ENCODE measurements at regions not wholly inside any gene's neighbourhood (a gene's known extent, or its start where the extent isn't known, plus 50 kb on each side); places are given as distances from the start of the nearest gene placed in this dataset.

GRCh38 chr11:28679795-28680468 is 571.7 kb downstream of the METTL15 start:
- no peak overlapping the region for H3K9ac ChIP-seq (ENCODE audit: low read length in 5 of 5)
- no peaks in the 10 kb centered on the region for H3K36me3 ChIP-seq (ENCODE audit: control insufficient read depth in 5 of 5, insufficient read depth in 5 of 5, low read length in 5 of 5)
- H3K4me1 ChIP-seq (ENCODE audit: control insufficient read depth in 5 of 5, insufficient read depth in 5 of 5, low read length in 5 of 5), result no peaks in the 10 kb centered on the region
- H3K4me3 ChIP-seq (ENCODE audit: low read depth in 1 of 5, low read length in 5 of 5), result no peak overlapping the region
- H3K9me3 ChIP-seq (ENCODE audit: control insufficient read depth in 5 of 5, low read length in 5 of 5), result no peaks in the 10 kb centered on the region
- H3K27me3 ChIP-seq (ENCODE audit: control insufficient read depth in 5 of 5, insufficient read depth in 4 of 5, low read length in 5 of 5), result no peaks in the 10 kb centered on the region
- no peak overlapping the region for H3K27ac ChIP-seq (ENCODE audit: low read depth, low read length)

- Histone ChIP-seq H3K9me3 (ENCODE audit: control insufficient read depth in 5 of 5, low read length in 5 of 5) (no peaks in the 10 kb centered on the region), H3K27me3 (ENCODE audit: control insufficient read depth in 5 of 5, insufficient read depth in 4 of 5, low read length in 5 of 5) (no peaks in the 10 kb centered on the region), H3K36me3 (ENCODE audit: control insufficient read depth in 5 of 5, insufficient read depth in 5 of 5, low read length in 5 of 5) (no peaks in the 10 kb centered on the region), H3K9ac (ENCODE audit: low read length in 5 of 5) (no peak overlapping the region), H3K4me1 (ENCODE audit: control insufficient read depth in 5 of 5, insufficient read depth in 5 of 5, low read length in 5 of 5) (no peaks in the 10 kb centered on the region), H3K27ac (ENCODE audit: low read depth, low read length) (no peak overlapping the region), H3K4me3 (ENCODE audit: low read depth in 1 of 5, low read length in 5 of 5) (no peak overlapping the region)
Measured at GRCh38 chr11:28677721-28678120, 569.5 kb downstream of the METTL15 start.

GRCh38 chr11:28675183-28675582 is 567.0 kb downstream of the METTL15 start:
- Histone ChIP-seq H3K4me3 (ENCODE audit: low read depth in 1 of 5, low read length in 5 of 5) (no peak overlapping the region), H3K4me1 (ENCODE audit: control insufficient read depth in 5 of 5, insufficient read depth in 5 of 5, low read length in 5 of 5) (no peaks in the 10 kb centered on the region), H3K27me3 (ENCODE audit: control insufficient read depth in 5 of 5, insufficient read depth in 4 of 5, low read length in 5 of 5) (no peaks in the 10 kb centered on the region), H3K36me3 (ENCODE audit: control insufficient read depth in 5 of 5, insufficient read depth in 5 of 5, low read length in 5 of 5) (no peaks in the 10 kb centered on the region), H3K9me3 (ENCODE audit: control insufficient read depth in 5 of 5, low read length in 5 of 5) (no peaks in the 10 kb centered on the region), H3K9ac (ENCODE audit: low read length in 5 of 5) (no peak overlapping the region), H3K27ac (ENCODE audit: low read depth, low read length) (no peak overlapping the region)

- H3K9ac ChIP-seq (ENCODE audit: low read length in 5 of 5), result no peak overlapping the region
- no peaks in the 10 kb centered on the region for H3K27me3 ChIP-seq (ENCODE audit: control insufficient read depth in 5 of 5, insufficient read depth in 4 of 5, low read length in 5 of 5)
- H3K36me3 ChIP-seq (ENCODE audit: control insufficient read depth in 5 of 5, insufficient read depth in 5 of 5, low read length in 5 of 5), result no peaks in the 10 kb centered on the region
- no peak overlapping the region for H3K27ac ChIP-seq (ENCODE audit: low read depth, low read length)
- H3K4me3 ChIP-seq (ENCODE audit: low read depth in 1 of 5, low read length in 5 of 5), result no peak overlapping the region
- H3K4me1 ChIP-seq (ENCODE audit: control insufficient read depth in 5 of 5, insufficient read depth in 5 of 5, low read length in 5 of 5), result no peaks in the 10 kb centered on the region
- no peaks in the 10 kb centered on the region for H3K9me3 ChIP-seq (ENCODE audit: control insufficient read depth in 5 of 5, low read length in 5 of 5)
Measured at GRCh38 chr11:28674433-28675103, 566.4 kb downstream of the METTL15 start.

- no peak overlapping the region for H3K27ac ChIP-seq (ENCODE audit: low read depth, low read length)
- no peaks in the 10 kb centered on the region for H3K27me3 ChIP-seq (ENCODE audit: control insufficient read depth in 5 of 5, insufficient read depth in 4 of 5, low read length in 5 of 5)
- H3K4me1 ChIP-seq (ENCODE audit: control insufficient read depth in 5 of 5, insufficient read depth in 5 of 5, low read length in 5 of 5), result no peaks in the 10 kb centered on the region
Measured at GRCh38 chr11:28673691-28674432, 565.7 kb downstream of the METTL15 start.

GRCh38 chr11:28671274-28671673 is 563.1 kb downstream of the METTL15 start:
- Histone ChIP-seq H3K9me3 (ENCODE audit: control insufficient read depth in 5 of 5, low read length in 5 of 5) (no peaks in the 10 kb centered on the region), H3K4me3 (ENCODE audit: low read depth in 1 of 5, low read length in 5 of 5) (no peak overlapping the region), H3K9ac (ENCODE audit: low read length in 5 of 5) (no peak overlapping the region), H3K36me3 (ENCODE audit: control insufficient read depth in 5 of 5, insufficient read depth in 5 of 5, low read length in 5 of 5) (no peaks in the 10 kb centered on the region), H3K27ac (ENCODE audit: low read depth, low read length) (no peak overlapping the region), H3K4me1 (ENCODE audit: control insufficient read depth in 5 of 5, insufficient read depth in 5 of 5, low read length in 5 of 5) (no peaks in the 10 kb centered on the region), H3K27me3 (ENCODE audit: control insufficient read depth in 5 of 5, insufficient read depth in 4 of 5, low read length in 5 of 5) (no peaks in the 10 kb centered on the region)

More at GRCh38 chr11:28673691-28674432, 565.7 kb downstream of the METTL15 start:
- Histone ChIP-seq H3K4me3 (ENCODE audit: low read depth in 1 of 5, low read length in 5 of 5) (no peak overlapping the region), H3K36me3 (ENCODE audit: control insufficient read depth in 5 of 5, insufficient read depth in 5 of 5, low read length in 5 of 5) (no peaks in the 10 kb centered on the region), H3K9me3 (ENCODE audit: control insufficient read depth in 5 of 5, low read length in 5 of 5) (no peaks in the 10 kb centered on the region), H3K9ac (ENCODE audit: low read length in 5 of 5) (no peak overlapping the region)

GRCh38 chr11:28666632-28667031 is 558.4 kb downstream of the METTL15 start:
- no peak overlapping the region for H3K9ac ChIP-seq (ENCODE audit: low read length in 5 of 5)
- H3K27ac ChIP-seq (ENCODE audit: low read depth, low read length), result no peak overlapping the region
- no peaks in the 10 kb centered on the region for H3K36me3 ChIP-seq (ENCODE audit: control insufficient read depth in 5 of 5, insufficient read depth in 5 of 5, low read length in 5 of 5)
- H3K9me3 ChIP-seq (ENCODE audit: control insufficient read depth in 5 of 5, low read length in 5 of 5), result no peaks in the 10 kb centered on the region
- H3K4me1 ChIP-seq (ENCODE audit: control insufficient read depth in 5 of 5, insufficient read depth in 5 of 5, low read length in 5 of 5), result no peaks in the 10 kb centered on the region
- H3K4me3 ChIP-seq (ENCODE audit: low read depth in 1 of 5, low read length in 5 of 5), result no peak overlapping the region
- no peaks in the 10 kb centered on the region for H3K27me3 ChIP-seq (ENCODE audit: control insufficient read depth in 5 of 5, insufficient read depth in 4 of 5, low read length in 5 of 5)

- Histone ChIP-seq H3K27ac (ENCODE audit: low read depth, low read length) (no peak overlapping the region), H3K9me3 (ENCODE audit: control insufficient read depth in 5 of 5, low read length in 5 of 5) (no peaks in the 10 kb centered on the region)
Measured at GRCh38 chr11:28659716-28660348, 551.6 kb downstream of the METTL15 start.

GRCh38 chr11:28657378-28658030 is 549.3 kb downstream of the METTL15 start:
- H3K36me3 ChIP-seq (ENCODE audit: control insufficient read depth in 5 of 5, insufficient read depth in 5 of 5, low read length in 5 of 5), result no peaks in the 10 kb centered on the region
- H3K4me1 ChIP-seq (ENCODE audit: control insufficient read depth in 5 of 5, insufficient read depth in 5 of 5, low read length in 5 of 5), result no peaks in the 10 kb centered on the region
- H3K9ac ChIP-seq (ENCODE audit: low read length in 5 of 5), result no peak overlapping the region
- H3K4me3 ChIP-seq (ENCODE audit: low read depth in 1 of 5, low read length in 5 of 5), result no peak overlapping the region
- no peaks in the 10 kb centered on the region for H3K27me3 ChIP-seq (ENCODE audit: control insufficient read depth in 5 of 5, insufficient read depth in 4 of 5, low read length in 5 of 5)
- H3K9me3 ChIP-seq (ENCODE audit: control insufficient read depth in 5 of 5, low read length in 5 of 5), result no peaks in the 10 kb centered on the region
- no peak overlapping the region for H3K27ac ChIP-seq (ENCODE audit: low read depth, low read length)

More at GRCh38 chr11:28659716-28660348, 551.6 kb downstream of the METTL15 start:
- H3K4me1 ChIP-seq (ENCODE audit: control insufficient read depth in 5 of 5, insufficient read depth in 5 of 5, low read length in 5 of 5), result no peaks in the 10 kb centered on the region
- no peaks in the 10 kb centered on the region for H3K27me3 ChIP-seq (ENCODE audit: control insufficient read depth in 5 of 5, insufficient read depth in 4 of 5, low read length in 5 of 5)
- no peaks in the 10 kb centered on the region for H3K36me3 ChIP-seq (ENCODE audit: control insufficient read depth in 5 of 5, insufficient read depth in 5 of 5, low read length in 5 of 5)
- H3K9ac ChIP-seq (ENCODE audit: low read length in 5 of 5), result no peak overlapping the region
- H3K4me3 ChIP-seq (ENCODE audit: low read depth in 1 of 5, low read length in 5 of 5), result no peak overlapping the region

Data from subcutaneous abdominal adipose tissue (tissue), 5 donors.